Hepatocyte (in vitro differentiated cells): ENCODE measurements at regions not wholly inside any gene's neighbourhood (a gene's known extent, or its start where the extent isn't known, plus 50 kb on each side); places are given as distances from the start of the nearest gene placed in this dataset.

ENCODE experiments used
- DNase-seq: peaks from one replicate; pipeline ENCODE4 v3.0.0-alpha.2; 2016; ENCODE audit warnings: low spot score
- H2AFZ ChIP-seq: fragments of 200-600 bp; sonication (generic); 2 replicates; pipeline ENCODE4 v1.6.0; 2016; ENCODE audit warnings: antibody characterized with exemption, mild to moderate bottlenecking
- H3K27ac ChIP-seq: fragments of 200-600 bp; sonication (generic); 2 replicates; pipeline ENCODE4 v1.5.1; 2016; ENCODE audit warnings: mild to moderate bottlenecking
- H3K27me3 ChIP-seq: fragments of 200-600 bp; sonication (generic); 2 replicates; pipeline ENCODE4 v1.6.1; 2016
- H3K36me3 ChIP-seq: fragments of 200-600 bp; sonication (generic); replicated peaks from 2 replicates; pipeline ENCODE4 v1.5.1; 2016; ENCODE audit warnings: low read depth; ENCODE audit not compliant: insufficient read depth
- H3K4me1 ChIP-seq: fragments of 200-600 bp; sonication (generic); 2 replicates; pipeline ENCODE4 v1.5.1; 2016; ENCODE audit warnings: mild to moderate bottlenecking, moderate library complexity; ENCODE audit not compliant: insufficient read depth
- H3K4me2 ChIP-seq: fragments of 200-600 bp; sonication (generic); 2 replicates; pipeline ENCODE4 v1.6.0; 2016
- H3K4me3 ChIP-seq: fragments of 200-600 bp; sonication (generic); 2 replicates; pipeline ENCODE4 v1.5.1; 2016; ENCODE audit warnings: mild to moderate bottlenecking
- H3K79me2 ChIP-seq: fragments of 200-600 bp; sonication (generic); 2 replicates; pipeline ENCODE4 v1.6.0; 2017; ENCODE audit warnings: mild to moderate bottlenecking
- H3K9me2 ChIP-seq: fragments of 200-600 bp; sonication (generic); replicated peaks from 2 replicates; pipeline ENCODE4 v1.6.0; 2017; ENCODE audit warnings: mild to moderate bottlenecking; ENCODE audit not compliant: insufficient read depth
- H3K9me3 ChIP-seq: fragments of 200-600 bp; sonication (generic); 2 replicates; pipeline ENCODE4 v1.5.1; 2016; ENCODE audit warnings: low read depth, mild to moderate bottlenecking
- H4K20me1 ChIP-seq: fragments of 200-600 bp; sonication (generic); 2 replicates; pipeline ENCODE4 v1.6.0; 2016; ENCODE audit warnings: mild to moderate bottlenecking; ENCODE audit not compliant: insufficient read depth, poor library complexity, severe bottlenecking
- EZH2 ChIP-seq: fragments of 200-600 bp; sonication (generic); IDR thresholded peaks from 2 replicates; pipeline ENCODE4 v1.6.1; 2016; ENCODE audit warnings: antibody characterized with exemption, mild to moderate bottlenecking, borderline replicate concordance
- EZH2phosphoT487 ChIP-seq: fragments of 200-600 bp; sonication (generic); IDR thresholded peaks from one replicate; pipeline ENCODE4 v1.6.1; 2018; ENCODE audit warnings: antibody characterized with exemption, mild to moderate bottlenecking, low read depth, moderate library complexity; ENCODE audit not compliant: unreplicated experiment, severe bottlenecking
- WGBS: methylation state at CpG from one replicate; pipeline ENCODE4 v1.1.6; 2016; ENCODE audit warnings: low lambda C conversion rate; ENCODE audit errors: missing lambda C conversion rate; 5-methylcytosine and 5-hydroxymethylcytosine counted together
- TF ChIP-seq, protein P1 (sequence below): fragments of 200-600 bp; sonication (generic); IDR thresholded peaks from 2 replicates; pipeline ENCODE4 v1.5.1; 2016; ENCODE audit warnings: antibody characterized with exemption, mild to moderate bottlenecking; ENCODE audit not compliant: poor library complexity

- Histone ChIP-seq H3K4me2 (no peak overlapping the region), H3K27me3 (no peaks in the 10 kb centered on the region), H3K36me3 (no peaks in the 10 kb centered on the region), H3K4me1 (peaks cover 9% of the 10 kb centered on the region), H2AFZ (no peak overlapping the region), H3K79me2 (peaks cover 4% of the 10 kb centered on the region), H3K27ac (no peak overlapping the region), H3K9me2 (no peaks in the 10 kb centered on the region), H3K4me3 (no peak overlapping the region), H4K20me1 (no peaks in the 10 kb centered on the region), H3K9me3 (no peaks in the 10 kb centered on the region)
- no peak for DNase-seq
- TF ChIP-seq, protein P1, sequence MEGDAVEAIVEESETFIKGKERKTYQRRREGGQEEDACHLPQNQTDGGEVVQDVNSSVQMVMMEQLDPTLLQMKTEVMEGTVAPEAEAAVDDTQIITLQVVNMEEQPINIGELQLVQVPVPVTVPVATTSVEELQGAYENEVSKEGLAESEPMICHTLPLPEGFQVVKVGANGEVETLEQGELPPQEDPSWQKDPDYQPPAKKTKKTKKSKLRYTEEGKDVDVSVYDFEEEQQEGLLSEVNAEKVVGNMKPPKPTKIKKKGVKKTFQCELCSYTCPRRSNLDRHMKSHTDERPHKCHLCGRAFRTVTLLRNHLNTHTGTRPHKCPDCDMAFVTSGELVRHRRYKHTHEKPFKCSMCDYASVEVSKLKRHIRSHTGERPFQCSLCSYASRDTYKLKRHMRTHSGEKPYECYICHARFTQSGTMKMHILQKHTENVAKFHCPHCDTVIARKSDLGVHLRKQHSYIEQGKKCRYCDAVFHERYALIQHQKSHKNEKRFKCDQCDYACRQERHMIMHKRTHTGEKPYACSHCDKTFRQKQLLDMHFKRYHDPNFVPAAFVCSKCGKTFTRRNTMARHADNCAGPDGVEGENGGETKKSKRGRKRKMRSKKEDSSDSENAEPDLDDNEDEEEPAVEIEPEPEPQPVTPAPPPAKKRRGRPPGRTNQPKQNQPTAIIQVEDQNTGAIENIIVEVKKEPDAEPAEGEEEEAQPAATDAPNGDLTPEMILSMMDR = no peak
- TF ChIP-seq EZH2 = no peak
- TF ChIP-seq EZH2phosphoT487 = no peak
- WGBS = 73% methylated on average over 4 of the region's 4 CpGs
Measured at GRCh38 chr14:71317385-71318096, 410.3 kb downstream of the PCNX1 start.

GRCh38 chr14:71318097-71318459, 410.8 kb downstream of the PCNX1 start:
- no peak for DNase-seq
- Histone ChIP-seq H3K9me2 (no peaks in the 10 kb centered on the region), H3K79me2 (peaks cover 8% of the 10 kb centered on the region), H3K9me3 (no peaks in the 10 kb centered on the region), H4K20me1 (no peaks in the 10 kb centered on the region), H3K27me3 (no peaks in the 10 kb centered on the region), H3K4me1 (peaks cover 12% of the 10 kb centered on the region), H3K36me3 (no peaks in the 10 kb centered on the region), H2AFZ (no peak overlapping the region), H3K27ac (no peak overlapping the region), H3K4me3 (no peak overlapping the region), H3K4me2 (no peak overlapping the region)
- no CpG with 5 or more reads among the region's 2 CpGs for WGBS
- TF ChIP-seq EZH2 (no peak), EZH2phosphoT487 (no peak)
- TF ChIP-seq, protein P1 = no peak

DNA sequence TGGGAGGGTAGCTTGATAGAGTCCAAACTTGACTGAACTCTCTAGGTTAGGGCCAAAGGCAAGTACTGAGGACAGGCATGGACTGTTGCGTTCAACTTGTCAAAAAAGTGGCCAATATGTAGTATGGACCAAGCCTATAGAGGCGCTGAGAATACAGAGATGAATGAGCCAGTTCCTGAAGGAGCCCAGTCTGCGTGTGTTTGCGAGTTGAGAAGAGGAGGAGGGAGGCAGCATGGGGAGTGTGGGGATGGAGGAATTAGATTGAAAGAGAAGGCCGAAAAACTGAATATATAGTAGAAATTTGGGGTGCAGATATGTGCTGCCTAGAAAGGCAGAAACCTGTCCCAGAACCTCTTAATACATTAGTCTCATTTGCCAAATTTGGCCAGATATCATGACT, 412.4 kb downstream of the PCNX1 start:
- Histone ChIP-seq H3K36me3 (no peaks in the 10 kb centered on the region), H3K27ac (peak overlapping the region; percentile 2), H3K9me2 (no peaks in the 10 kb centered on the region), H3K4me2 (peak overlapping the region; percentile 80), H3K4me1 (peaks cover 14% of the 10 kb centered on the region), H3K9me3 (no peaks in the 10 kb centered on the region), H3K4me3 (peak overlapping the region; percentile 30), H2AFZ (peak overlapping the region; percentile 59), H3K79me2 (peaks cover 24% of the 10 kb centered on the region), H4K20me1 (no peaks in the 10 kb centered on the region), H3K27me3 (no peaks in the 10 kb centered on the region)
- peak; percentile 31 for DNase-seq
- TF ChIP-seq, protein P1 = no peak
- TF ChIP-seq EZH2phosphoT487 = no peak
- TF ChIP-seq EZH2 = no peak
- WGBS = 16% methylated on average over 5 of the region's 5 CpGs
